Heart right ventricle (tissue), 16 donors: ENCODE measurements at regions not wholly inside any gene's neighbourhood (a gene's known extent, or its start where the extent isn't known, plus 50 kb on each side); places are given as distances from the start of the nearest gene placed in this dataset.

Experiments
- ATAC-seq, 8 donors: fragments of 200-7000 bp; cut with Tn5 transposase; one replicate each; pipeline ENCODE4 v1.9.1; 2020; ENCODE audit warnings: mild to moderate bottlenecking in 8 of 8, moderate library complexity in 8 of 8, moderate number of reproducible peaks in 1 of 8
- DNase-seq, 2 donors: peaks; one replicate each; pipeline ENCODE4 v3.0.0-alpha.2; 2020
- H3K27ac ChIP-seq, 10 donors: fragments of 200-600 bp; sonication (generic) in 2 of 10; one replicate each; pipeline versions ENCODE4 v1.5.0 to v1.8.0; 2020 to 2022; ENCODE audit warnings: mild to moderate bottlenecking in 3 of 10
- H3K27me3 ChIP-seq, 7 donors: fragments of 200-600 bp; one replicate each; pipeline ENCODE4 v1.8.0; 2021 to 2022; ENCODE audit warnings: mild to moderate bottlenecking in 2 of 7
- H3K36me3 ChIP-seq, 9 donors: fragments of 200-600 bp; sonication (generic) in 1 of 9; one replicate each; pipeline versions ENCODE4 v1.5.0 to v1.8.0; 2020 to 2022; ENCODE audit warnings: mild to moderate bottlenecking in 2 of 9
- H3K4me1 ChIP-seq, 9 donors: fragments of 200-600 bp; sonication (generic) in 1 of 9; one replicate each; pipeline versions ENCODE4 v1.5.0 to v1.8.0; 2020 to 2022; ENCODE audit warnings: mild to moderate bottlenecking in 4 of 9
- H3K4me3 ChIP-seq, 10 donors: fragments of 200-600 bp; sonication (generic) in 2 of 10; one replicate each; pipeline versions ENCODE4 v1.5.0 to v1.8.0; 2020 to 2022; ENCODE audit warnings: mild to moderate bottlenecking in 7 of 10, moderate library complexity in 2 of 10
- H3K9me3 ChIP-seq, 11 donors: fragments of 200-600 bp in 10 of 11; sonication (generic) in 2 of 11; one replicate each; pipeline versions ENCODE4 v1.5.0 to v1.8.0; 2013 to 2022; ENCODE audit warnings: mild to moderate bottlenecking in 2 of 11, control low read depth in 1 of 11, moderate library complexity in 1 of 11
- CTCF ChIP-seq, 9 donors: fragments of 200-600 bp; sonication (generic) in 2 of 9; IDR thresholded peaks; one replicate each; pipeline versions ENCODE4 v1.5.0 to v1.8.0; 2021 to 2022; ENCODE audit warnings: antibody characterized with exemption in 9 of 9, mild to moderate bottlenecking in 5 of 9, moderate library complexity in 1 of 9
- WGBS, 2 donors: extraction: QIAGEN DNeasy Blood & Tissue Kit; methylation state at CpG; one replicate each; pipeline ENCODE4 v1.1.7; 2013; ENCODE audit warnings: inconsistent platforms in 1 of 2; 5-methylcytosine and 5-hydroxymethylcytosine counted together
- intact Hi-C, 10 donors: fragments of 100-400 bp; cut with DNase I; formaldehyde crosslinking; loops; one replicate each; pipeline versions ENCODE4 v1.11.1 to v1.14.2; 2022
- donor health status: Arrhythmogenic right ventricular cardiomyopathy.
- donor health status: ischemic (EF 13 %, LVEDD 7.1; RV severe dilation, severe dysfunction).
- donor health status: healthy with polysubstance abuse.
- donor health status: DM: no; HTN: yes; CAD: no.
- donor health status: DM: no; HTN: no; CAD: no.
- donor health status: ischemic (EF 25% LVEDD 6.9; RV normal size, moderate dysfunction).
- donor health status: ischemic (EF 25% LVEDD 5.7; RV mildly dilated, moderate dysfunction).
- donor health status: healthy.
- donor health status: DM: yes; HTN: yes; CAD: no.
- donor health status: Ischemic cardiomyopathy.
- donor health status: ischemic (EF 35%, LVEDD 5.7; RV mildly dilated, moderate dysfunction).
- donor health status: nonischemic (EF 11% LVEDD 7.7; RV severe dilation, severe dysfunction).
- donor health status: DM: yes; HTN: yes; CAD: no.
- donor health status: PGD.
- donor health status: ischemic (EF 29% LVEDD 5.4; RV normal size, mild dysfunction).
- donor health status: nonischemic (EF 23%, LVEDD 6.1; RV moderate dilation, normal function).

DNA sequence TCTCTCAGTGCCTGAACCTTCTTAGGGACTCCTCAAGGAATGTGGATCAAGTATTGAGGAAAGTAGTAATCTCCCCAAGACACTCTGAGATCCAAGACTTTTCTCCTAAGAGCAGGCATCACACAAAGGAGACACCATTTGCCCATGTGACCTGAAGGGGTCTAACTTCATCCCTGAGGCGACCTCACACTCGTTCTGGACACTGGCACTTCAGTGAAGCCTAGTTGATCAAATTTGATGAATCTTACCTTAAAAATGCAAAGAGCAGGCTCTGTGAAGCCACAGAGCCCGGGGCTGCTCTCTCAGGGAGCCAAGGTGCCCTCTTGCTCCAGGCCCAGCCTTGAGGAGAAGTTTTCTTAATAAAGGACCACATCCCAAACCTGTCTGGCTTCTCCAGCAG is 64.3 kb downstream of the SCN11A start:
- H3K4me3 ChIP-seq, result no peak overlapping the region
- intact Hi-C loops, result no loop called here
- no peak for TF ChIP-seq CTCF (IDR thresholded peaks at IDR 0.05)
- 71% methylated on average over 3 of the region's 3 CpGs for WGBS, 2 donors
- peaks cover 0 to 8% (median 0%) of the 10 kb centered on the region in 7 donors for H3K27me3 ChIP-seq
- no peaks in the 10 kb centered on the region for H3K9me3 ChIP-seq
- ATAC-seq, result no peak
- no peak overlapping the region for H3K27ac ChIP-seq
- H3K4me1 ChIP-seq, result no peaks in the 10 kb centered on the region
- H3K36me3 ChIP-seq, result no peaks in the 10 kb centered on the region
- DNase-seq, result no peak

GRCh38 chr3:38986901-38987300 is 64.8 kb downstream of the SCN11A start:
- no peak for TF ChIP-seq CTCF (IDR thresholded peaks at IDR 0.05)
- no peak for DNase-seq
- Histone ChIP-seq H3K27ac (no peak overlapping the region), H3K27me3 (peaks cover 0 to 8% (median 0%) of the 10 kb centered on the region in 7 donors), H3K4me3 (no peak overlapping the region), H3K4me1 (no peaks in the 10 kb centered on the region), H3K36me3 (no peaks in the 10 kb centered on the region), H3K9me3 (no peaks in the 10 kb centered on the region)
- no peak for ATAC-seq
- 87 to 91% methylated on average over 4 of the region's 4 CpGs for WGBS, 2 donors
- intact Hi-C loops, result no loop called here

GRCh38 chr3:38985981-38986380 is 65.8 kb downstream of the SCN11A start:
- WGBS, 2 donors, result 68 to 80% methylated on average over 4 of the region's 4 CpGs
- no peaks in the 10 kb centered on the region for H3K36me3 ChIP-seq
- no peak for TF ChIP-seq CTCF (IDR thresholded peaks at IDR 0.05)
- intact Hi-C loops, result no loop called here
- DNase-seq (no peak), ATAC-seq (no peak)
- H3K27ac ChIP-seq, result no peak overlapping the region
- no peaks in the 10 kb centered on the region for H3K9me3 ChIP-seq
- peaks cover 0 to 8% (median 0%) of the 10 kb centered on the region in 7 donors for H3K27me3 ChIP-seq
- no peaks in the 10 kb centered on the region for H3K4me1 ChIP-seq
- H3K4me3 ChIP-seq, result no peak overlapping the region

DNA sequence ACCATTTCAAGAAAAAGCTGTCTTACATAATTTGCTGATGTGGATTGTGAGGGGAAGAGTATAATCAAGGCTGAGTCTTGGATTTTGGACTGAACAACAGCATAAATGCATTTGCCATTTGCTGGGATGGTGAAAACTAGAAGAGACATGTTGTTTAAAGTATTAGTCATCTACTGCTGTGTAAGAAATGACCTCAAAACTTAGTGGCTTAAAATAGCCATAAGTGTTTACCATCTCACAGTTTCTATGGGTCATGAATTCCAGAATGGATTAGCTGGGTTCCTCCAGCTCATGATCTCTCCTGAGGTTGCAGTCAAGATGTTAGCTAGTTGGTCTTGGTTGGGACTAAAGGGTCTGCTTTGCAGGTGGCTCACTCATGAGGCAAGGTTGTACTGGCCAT is 66.2 kb downstream of the SCN11A start:
- no peaks in the 10 kb centered on the region for H3K4me1 ChIP-seq
- H3K36me3 ChIP-seq, result no peaks in the 10 kb centered on the region
- no peaks in the 10 kb centered on the region for H3K9me3 ChIP-seq
- ATAC-seq (no peak), DNase-seq (no peak)
- TF ChIP-seq CTCF (IDR thresholded peaks at IDR 0.05), result no peak
- no peak overlapping the region for H3K27ac ChIP-seq
- H3K4me3 ChIP-seq, result no peak overlapping the region
- intact Hi-C loops, result no loop called here
- peaks cover 0 to 8% (median 0%) of the 10 kb centered on the region in 7 donors for H3K27me3 ChIP-seq

- intact Hi-C loops, result no loop called here
- no peak for ATAC-seq
Observed at GRCh38 chr3:38984731-38985130, 67.0 kb downstream of the SCN11A start.

More at GRCh38 chr3:38984731-38985130, 67.0 kb downstream of the SCN11A start:
- Histone ChIP-seq H3K4me1 (no peaks in the 10 kb centered on the region), H3K9me3 (no peaks in the 10 kb centered on the region), H3K36me3 (no peaks in the 10 kb centered on the region), H3K4me3 (no peak overlapping the region), H3K27me3 (peaks cover 0 to 8% (median 0%) of the 10 kb centered on the region in 7 donors), H3K27ac (no peak overlapping the region)
- TF ChIP-seq CTCF (IDR thresholded peaks at IDR 0.05), result no peak
- DNase-seq, result no peak
- WGBS, 2 donors, result 84 to 87% methylated on average over 7 of the region's 7 CpGs
